SK-N-SH (cell line): ENCODE measurements at regions not wholly inside any gene's neighbourhood (a gene's known extent, or its start where the extent isn't known, plus 50 kb on each side); places are given as distances from the start of the nearest gene placed in this dataset.

ENCODE experiments used
- CTCF ChIA-PET: fragments of 300-600, 350-600 bp; formaldehyde crosslinking; extraction: SDS; loops from one replicate; lab custom pipeline; 2021; lab: Yijun Ruan, JAX
- POLR2A ChIA-PET: fragments of 350-600 bp; sonication (Branson Sonifier 250); formaldehyde crosslinking; extraction: SDS; loops from one replicate; lab custom pipeline; 2020; ENCODE audit warnings: antibody characterized with exemption, inconsistent platforms; lab: Yijun Ruan, JAX
- DNase-seq: peaks from one replicate; pipeline ENCODE4 v3.0.0; 2012
- H2AFZ ChIP-seq: fragments of 200-600 bp; sonication (generic); 2 replicates; pipeline ENCODE4 v1.8.1; 2016; ENCODE audit warnings: antibody characterized with exemption, mild to moderate bottlenecking, low read depth
- H3F3A ChIP-seq: fragments of 200-600 bp; sonication (generic); replicated peaks from 2 replicates; pipeline ENCODE3; 2016; ENCODE audit warnings: antibody characterized with exemption, mild to moderate bottlenecking; ENCODE audit not compliant: insufficient read depth
- H3K27ac ChIP-seq, 2 experiments: fragments of 200-500 bp in 1 of 2; fragments of 200-600 bp in 1 of 2; sonication (Bioruptor generic) in 1 of 2; sonication (generic), shearing (Covaris generic) in 1 of 2; 2 replicates each; pipeline versions ENCODE4 v1.5.1 to v1.6.1; 2014 to 2016; ENCODE audit warnings: low read depth in 2 of 2, inconsistent platforms in 1 of 2, low read length in 1 of 2, mild to moderate bottlenecking in 1 of 2, mixed read lengths in 1 of 2
- H3K27me3 ChIP-seq: fragments of 200-600 bp; sonication (generic), shearing (Covaris generic); 2 replicates; pipeline ENCODE4 v1.6.1; 2016; ENCODE audit warnings: mixed run types; ENCODE audit not compliant: insufficient read depth
- H3K36me3 ChIP-seq, 2 experiments: fragments of 200-500 bp in 1 of 2; fragments of 200-600 bp in 1 of 2; sonication (Bioruptor generic) in 1 of 2; sonication (generic) in 1 of 2; replicated peaks in 1 of 2; 2 replicates each; pipeline versions ENCODE3 to v1.5.1; 2014 to 2016; ENCODE audit warnings: low read length in 1 of 2, mild to moderate bottlenecking in 1 of 2; ENCODE audit not compliant: insufficient read depth in 2 of 2, control insufficient read depth in 1 of 2
- H3K4me1 ChIP-seq, 2 experiments: fragments of 200-500 bp in 1 of 2; fragments of 200-600 bp in 1 of 2; sonication (Bioruptor generic) in 1 of 2; sonication (generic), shearing (Covaris generic) in 1 of 2; 2 replicates each; pipeline versions ENCODE4 v1.5.1 to v1.6.1; 2014 to 2016; ENCODE audit warnings: low read depth in 1 of 2, low read length in 1 of 2, mixed run types in 1 of 2; ENCODE audit not compliant: insufficient read depth in 2 of 2, control insufficient read depth in 1 of 2
- H3K4me2 ChIP-seq: fragments of 200-600 bp; sonication (generic), shearing (Covaris generic); 2 replicates; pipeline ENCODE4 v1.6.1; 2017; ENCODE audit warnings: mixed run types
- H3K4me3 ChIP-seq, 2 experiments: fragments of 200-500 bp in 1 of 2; fragments of 200-600 bp in 1 of 2; sonication (Bioruptor generic) in 1 of 2; sonication (generic), shearing (Covaris generic) in 1 of 2; 2 replicates each; pipeline versions ENCODE4 v1.5.1 to v1.8.1; 2014 to 2016; ENCODE audit warnings: low read depth in 2 of 2, inconsistent platforms in 1 of 2, low read length in 1 of 2, mild to moderate bottlenecking in 1 of 2, mixed read lengths in 1 of 2, moderate library complexity in 1 of 2
- H3K79me2 ChIP-seq: fragments of 200-600 bp; sonication (generic); 2 replicates; pipeline ENCODE4 v1.8.1; 2017; ENCODE audit warnings: mild to moderate bottlenecking; ENCODE audit not compliant: insufficient read depth
- H3K9ac ChIP-seq: fragments of 200-600 bp; sonication (generic); 2 replicates; pipeline ENCODE4 v1.6.1; 2017; ENCODE audit warnings: mixed run types
- H3K9me2 ChIP-seq: fragments of 200-600 bp; sonication (generic); 2 replicates; pipeline ENCODE4 v1.6.1; 2017; ENCODE audit warnings: mixed run types
- H3K9me3 ChIP-seq: fragments of 200-600 bp; sonication (generic); 2 replicates; pipeline ENCODE4 v1.6.1; 2017; ENCODE audit warnings: mixed run types, mild to moderate bottlenecking, moderate library complexity
- H4K20me1 ChIP-seq: fragments of 200-600 bp; sonication (generic); 2 replicates; pipeline ENCODE4 v1.6.1; 2017; ENCODE audit warnings: mild to moderate bottlenecking, mixed run types; ENCODE audit not compliant: insufficient read depth
- ELF1 ChIP-seq: IDR thresholded peaks from 2 replicates; pipeline ENCODE4 v1.4.0; 2012
- EP300 ChIP-seq, 2 experiments: IDR thresholded peaks; 2 replicates each; pipeline versions ENCODE4 v1.4.0 to v1.6.1; 2012; ENCODE audit warnings: borderline replicate concordance in 1 of 2, low read depth in 1 of 2, low read length in 1 of 2
- FOSL2 ChIP-seq: IDR thresholded peaks from 2 replicates; pipeline ENCODE4 v1.4.0; 2012; ENCODE audit warnings: low read depth, mild to moderate bottlenecking, moderate library complexity, borderline replicate concordance
- FOXJ3 ChIP-seq: sonication (generic); formaldehyde crosslinking; IDR thresholded peaks from 2 replicates; pipeline ENCODE4 v1.5.1; 2020; ENCODE audit warnings: mild to moderate bottlenecking, missing genetic modification reagents
- FOXM1 ChIP-seq: IDR thresholded peaks from 2 replicates; pipeline ENCODE4 v1.4.0; 2012; ENCODE audit warnings: low read depth, mild to moderate bottlenecking
- JUND ChIP-seq: IDR thresholded peaks from 2 replicates; pipeline ENCODE4 v1.4.0; 2012
- MAX ChIP-seq: IDR thresholded peaks from 2 replicates; pipeline ENCODE4 v1.4.0; 2012; ENCODE audit warnings: low read depth
- NFIC ChIP-seq: IDR thresholded peaks from 2 replicates; pipeline ENCODE4 v1.4.0; 2012; ENCODE audit warnings: borderline replicate concordance
- NRF1 ChIP-seq: IDR thresholded peaks from 2 replicates; pipeline ENCODE4 v1.6.1; 2012; ENCODE audit warnings: low read depth, mild to moderate bottlenecking, low read length
- POLR2AphosphoS5 ChIP-seq: IDR thresholded peaks from 2 replicates; pipeline ENCODE4 v1.6.1; 2012; ENCODE audit warnings: low read depth, low read length
- RCOR1 ChIP-seq: fragments of 150-350 bp; IDR thresholded peaks from 2 replicates; pipeline ENCODE4 v1.6.1; 2017; ENCODE audit warnings: antibody characterized with exemption, low read length
- RFX5 ChIP-seq: IDR thresholded peaks from 2 replicates; pipeline ENCODE4 v1.6.1; 2012; ENCODE audit warnings: mild to moderate bottlenecking, improper control_type of control experiment, low read length
- RXRA ChIP-seq: IDR thresholded peaks from 2 replicates; pipeline ENCODE4 v1.4.0; 2012; ENCODE audit warnings: low read depth, mild to moderate bottlenecking, borderline replicate concordance
- TCF12 ChIP-seq: IDR thresholded peaks from 2 replicates; pipeline ENCODE4 v1.4.0; 2012
- TEAD4 ChIP-seq: IDR thresholded peaks from 2 replicates; pipeline ENCODE4 v1.4.0; 2012; ENCODE audit warnings: mild to moderate bottlenecking, borderline replicate concordance; ENCODE audit not compliant: insufficient read depth
- USF1 ChIP-seq: IDR thresholded peaks from 2 replicates; pipeline ENCODE4 v1.4.0; 2012; ENCODE audit warnings: low read depth, borderline replicate concordance
- USF2 ChIP-seq: fragments of 150-350 bp; IDR thresholded peaks from 2 replicates; pipeline ENCODE4 v1.6.1; 2017; ENCODE audit warnings: antibody characterized with exemption, low read length, low read depth, borderline replicate concordance
- YY1 ChIP-seq: IDR thresholded peaks from 2 replicates; pipeline ENCODE4 v1.4.0; 2012; ENCODE audit warnings: low read depth, mild to moderate bottlenecking
- ZBTB33 ChIP-seq: IDR thresholded peaks from 2 replicates; pipeline ENCODE4 v1.4.0; 2012; ENCODE audit warnings: low read depth, borderline replicate concordance
- WGBS: methylation state at CpG from one replicate; pipeline ENCODE4 v1.1.6; 2017; ENCODE audit warnings: low lambda C conversion rate; 5-methylcytosine and 5-hydroxymethylcytosine counted together

- CTCF ChIA-PET, result no interaction called here
- Histone ChIP-seq H4K20me1 (no peaks in the 10 kb centered on the region), H3K4me2 (no peak overlapping the region), H3K9me3 (no peaks in the 10 kb centered on the region), H2AFZ (no peak overlapping the region), H3F3A (peaks cover 16% of the 10 kb centered on the region), H3K4me3 (no peak overlapping the region), H3K27me3 (no peaks in the 10 kb centered on the region), H3K27ac (no peak overlapping the region), H3K9me2 (no peaks in the 10 kb centered on the region), H3K9ac (no peak overlapping the region), H3K4me1 (no peaks in the 10 kb centered on the region), H3K36me3 (no peaks in the 10 kb centered on the region), H3K79me2 (no peaks in the 10 kb centered on the region)
- TF ChIP-seq EP300 (IDR thresholded peaks at IDR 0.05; ENCODE audit: borderline replicate concordance in 1 of 2, low read depth in 1 of 2, low read length in 1 of 2), result no peak
- no peak for TF ChIP-seq FOXJ3
- TF ChIP-seq NRF1, result no peak
- TF ChIP-seq USF1, result no peak
- TF ChIP-seq FOSL2, result no peak
- no peak for TF ChIP-seq RXRA
- no peak for TF ChIP-seq TEAD4
- no peak for TF ChIP-seq POLR2AphosphoS5
- TF ChIP-seq YY1, result no peak
- no peak for TF ChIP-seq NFIC
- no peak for TF ChIP-seq RFX5
- DNase-seq, result no peak
- WGBS, result 74% methylated on average over 2 of the region's 2 CpGs
- POLR2A ChIA-PET, result no interaction called here
Measured at GRCh38 chr14:85464135-85464895, 65.6 kb upstream of the FLRT2 start.

GRCh38 chr14:85466678-85467077 lies 63.3 kb upstream of the FLRT2 start:
- Histone ChIP-seq H3K4me3 (no peak overlapping the region), H3K9ac (no peak overlapping the region), H3K9me3 (no peaks in the 10 kb centered on the region), H3F3A (peaks cover 24% of the 10 kb centered on the region), H3K27ac (no peak overlapping the region), H3K4me2 (no peak overlapping the region), H2AFZ (no peak overlapping the region), H3K4me1 (peaks cover 0 to 5% of the 10 kb centered on the region in 2 experiments; a peak in 3 of 4 replicates), H3K36me3 (no peaks in the 10 kb centered on the region), H3K79me2 (no peaks in the 10 kb centered on the region), H3K27me3 (no peaks in the 10 kb centered on the region), H4K20me1 (no peaks in the 10 kb centered on the region), H3K9me2 (no peaks in the 10 kb centered on the region)
- ChIA-PET POLR2A (no interaction called here), CTCF (no interaction called here)
- 30% methylated on average over 3 of the region's 3 CpGs for WGBS
- DNase-seq, result no peak
- TF ChIP-seq RFX5, result no peak
- TF ChIP-seq RXRA, result peak; percentile 69
- TF ChIP-seq JUND, result peak; percentile 57
- TF ChIP-seq FOXM1, result 0 out of 2 replicates have a peak, but pooled peaks have one; percentile 7
- peak; percentile 66; the same call in 1 of the 2 replicates for TF ChIP-seq ZBTB33
- no peak for TF ChIP-seq RCOR1
- TF ChIP-seq TEAD4, result peak; percentile 44; the same call in 1 of the 2 replicates
- no peak for TF ChIP-seq POLR2AphosphoS5
- TF ChIP-seq NRF1, result no peak
- TF ChIP-seq FOSL2, result peak; percentile 58
- TF ChIP-seq USF2, result no peak
- TF ChIP-seq MAX, result no peak
- peak in 1 of 2 experiments; percentile 67; a peak in 1 of 4 replicates for TF ChIP-seq EP300 (IDR thresholded peaks at IDR 0.05; ENCODE audit: borderline replicate concordance in 1 of 2, low read depth in 1 of 2, low read length in 1 of 2)
- peak; percentile 82 for TF ChIP-seq TCF12
- TF ChIP-seq YY1, result peak; percentile 30; the same call in 1 of the 2 replicates
- no peak for TF ChIP-seq ELF1
